GM12892 (cell line): ENCODE measurements at regions not wholly inside any gene's neighbourhood (a gene's known extent, or its start where the extent isn't known, plus 50 kb on each side); places are given as distances from the start of the nearest gene placed in this dataset.

ENCODE experiments used
- POLR2AphosphoS5 ChIP-seq: IDR thresholded peaks from 2 replicates; pipeline ENCODE4 v1.6.1; 2011; ENCODE audit warnings: low read depth, low read length, control low read depth
- TAF1 ChIP-seq: IDR thresholded peaks from 2 replicates; pipeline ENCODE4 v1.6.1; 2011; ENCODE audit warnings: low read depth, mild to moderate bottlenecking, control low read depth, low read length, borderline replicate concordance

DNA sequence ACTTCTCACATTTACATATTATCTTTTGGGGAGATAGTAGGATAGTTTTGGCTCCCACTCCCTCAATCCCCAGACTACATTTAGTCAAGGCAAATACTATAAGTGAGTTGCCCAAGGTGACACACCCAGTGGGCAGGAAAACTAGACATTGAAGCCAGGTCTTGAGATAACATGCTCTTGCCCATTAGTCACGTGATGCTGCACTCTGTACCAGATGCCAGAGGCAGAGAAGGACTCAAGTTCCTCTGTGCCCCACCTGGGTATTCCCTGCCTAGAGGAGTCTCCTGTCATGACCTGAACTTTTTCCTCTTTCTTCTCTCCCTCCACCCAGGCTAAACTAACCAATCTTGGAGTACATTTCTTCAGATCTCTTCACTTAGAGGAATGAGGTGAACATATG is 484.9 kb downstream of the BUD13 start:
- no peak for TF ChIP-seq POLR2AphosphoS5
- no peak for TF ChIP-seq TAF1
